WTC11 (cell line): ENCODE measurements at regions not wholly inside any gene's neighbourhood (a gene's known extent, or its start where the extent isn't known, plus 50 kb on each side); places are given as distances from the start of the nearest gene placed in this dataset.

Experiments used
- ATAC-seq: fragments of 200-7000 bp; cut with Tn5 transposase; 2 replicates; pipeline ENCODE4 v1.10.0; 2021; ENCODE audit warnings: mild to moderate bottlenecking, moderate library complexity
- CTCF ChIA-PET: fragments of 300-600 bp; sonication (Branson Sonifier 250); formaldehyde crosslinking; loops from one replicate; lab custom pipeline; 2021; ENCODE audit warnings: antibody characterized with exemption; lab: Charles Lee
- POLR2A ChIA-PET: fragments of 350-600 bp; sonication (Branson Sonifier 250); formaldehyde crosslinking; loops from one replicate; lab custom pipeline; 2021; ENCODE audit warnings: antibody characterized with exemption; lab: Charles Lee
- DNase-seq: peaks from one replicate; pipeline ENCODE4 v3.0.0; 2021; ENCODE audit warnings: low spot score
- H3K27ac Mint-ChIP-seq: 2 replicates; pipeline ENCODE4 v1.8.0; 2021; ENCODE audit warnings: mixed read lengths
- H3K27me3 Mint-ChIP-seq: 2 replicates; pipeline ENCODE4 v1.8.0; 2021; ENCODE audit warnings: low read depth, mild to moderate bottlenecking, moderate library complexity, mixed read lengths
- H3K36me3 Mint-ChIP-seq: 2 replicates; pipeline ENCODE4 v1.8.0; 2021; ENCODE audit warnings: mixed read lengths
- H3K4me1 Mint-ChIP-seq: 2 replicates; pipeline ENCODE4 v1.8.0; 2022; ENCODE audit warnings: mixed read lengths
- H3K4me3 Mint-ChIP-seq: 2 replicates; pipeline ENCODE4 v1.8.0; 2021; ENCODE audit warnings: mild to moderate bottlenecking, moderate library complexity, mixed read lengths
- H3K9me3 Mint-ChIP-seq: 2 replicates; pipeline ENCODE4 v1.8.0; 2021; ENCODE audit warnings: mixed read lengths
- AFF4 ChIP-seq: sonication (generic); formaldehyde crosslinking; IDR thresholded peaks from 2 replicates; pipeline ENCODE4 v1.8.1; 2023; ENCODE audit warnings: mild to moderate bottlenecking, missing genetic modification reagents, borderline replicate concordance
- ATF1 ChIP-seq: sonication (generic); formaldehyde crosslinking; IDR thresholded peaks from 2 replicates; pipeline ENCODE4 v1.8.1; 2023; ENCODE audit warnings: mild to moderate bottlenecking, moderate library complexity, missing genetic modification reagents
- CBFB ChIP-seq: sonication (generic); formaldehyde crosslinking; IDR thresholded peaks from 2 replicates; pipeline ENCODE4 v1.8.1; 2022; ENCODE audit warnings: mild to moderate bottlenecking, low read depth, missing genetic modification reagents
- ESRRA ChIP-seq: sonication (generic); formaldehyde crosslinking; IDR thresholded peaks from 2 replicates; pipeline ENCODE4 v1.8.1; 2022; ENCODE audit warnings: mild to moderate bottlenecking, missing genetic modification reagents, borderline replicate concordance
- GABPB1 ChIP-seq: sonication (generic); formaldehyde crosslinking; IDR thresholded peaks from 2 replicates; pipeline ENCODE4 v1.8.1; 2023; ENCODE audit warnings: mild to moderate bottlenecking, missing genetic modification reagents
- GRHL2 ChIP-seq: fragments of 250-450 bp; sonication (Bioruptor Pico); IDR thresholded peaks from 2 replicates; pipeline ENCODE4 v1.8.0; 2022; ENCODE audit warnings: mild to moderate bottlenecking, moderate library complexity; ENCODE audit not compliant: insufficient replicate concordance, severe bottlenecking
- GTF2I ChIP-seq: fragments of 250-450 bp; sonication (Bioruptor Pico); conservative IDR thresholded peaks from 2 replicates; pipeline ENCODE4 v1.4.0; 2021; ENCODE audit warnings: mild to moderate bottlenecking
- HMGXB4 ChIP-seq: sonication (generic); formaldehyde crosslinking; IDR thresholded peaks from 2 replicates; pipeline ENCODE4 v1.8.1; 2023; ENCODE audit warnings: mild to moderate bottlenecking, moderate library complexity, missing genetic modification reagents
- JAZF1 ChIP-seq: fragments of 250-450 bp; sonication (Bioruptor Pico); IDR thresholded peaks from 2 replicates; pipeline ENCODE4 v1.9.0; 2021; ENCODE audit warnings: moderate library complexity, mild to moderate bottlenecking, inconsistent platforms
- MXD4 ChIP-seq: fragments of 250-450 bp; sonication (Bioruptor Pico); IDR thresholded peaks from 2 replicates; pipeline ENCODE4 v1.8.0; 2021; ENCODE audit warnings: mild to moderate bottlenecking, moderate library complexity, borderline replicate concordance
- NFE2L1 ChIP-seq: sonication (generic); formaldehyde crosslinking; IDR thresholded peaks from 2 replicates; pipeline ENCODE4 v1.8.1; 2023; ENCODE audit warnings: missing genetic modification reagents
- NR2C2 ChIP-seq: sonication (generic); formaldehyde crosslinking; IDR thresholded peaks from 2 replicates; pipeline ENCODE4 v1.8.0; 2022; ENCODE audit warnings: mild to moderate bottlenecking, missing genetic modification reagents
- PRRX2 ChIP-seq: fragments of 250-450 bp; sonication (Bioruptor Pico); IDR thresholded peaks from 2 replicates; pipeline ENCODE4 v1.8.0; 2021; ENCODE audit warnings: mild to moderate bottlenecking
- RELA ChIP-seq: sonication (generic); formaldehyde crosslinking; IDR thresholded peaks from 2 replicates; pipeline ENCODE4 v1.8.1; 2022; ENCODE audit warnings: missing genetic modification reagents, mild to moderate bottlenecking, borderline replicate concordance
- RORB ChIP-seq: fragments of 250-450 bp; sonication (Bioruptor Pico); IDR thresholded peaks from 2 replicates; pipeline ENCODE4 v1.9.0; 2021; ENCODE audit warnings: mild to moderate bottlenecking
- SMAD3 ChIP-seq: sonication (generic); formaldehyde crosslinking; IDR thresholded peaks from 2 replicates; pipeline ENCODE4 v1.8.0; 2022; ENCODE audit warnings: missing genetic modification reagents, mild to moderate bottlenecking, borderline replicate concordance
- TCF7 ChIP-seq: sonication (generic); formaldehyde crosslinking; IDR thresholded peaks from 2 replicates; pipeline ENCODE4 v1.8.0; 2022; ENCODE audit warnings: mild to moderate bottlenecking, low read depth, missing genetic modification reagents, moderate library complexity
- TEAD4 ChIP-seq: sonication (generic); formaldehyde crosslinking; IDR thresholded peaks from 2 replicates; pipeline ENCODE4 v1.8.0; 2022; ENCODE audit warnings: mild to moderate bottlenecking, missing genetic modification reagents
- TP53 ChIP-seq: sonication (generic); formaldehyde crosslinking; IDR thresholded peaks from 2 replicates; pipeline ENCODE4 v1.8.1; 2023; ENCODE audit warnings: mild to moderate bottlenecking, missing genetic modification reagents
- ZMAT4 ChIP-seq: fragments of 250-450 bp; sonication (Bioruptor Pico); IDR thresholded peaks from 2 replicates; pipeline ENCODE4 v1.9.0; 2021; ENCODE audit warnings: mild to moderate bottlenecking
- TF ChIP-seq, protein P1 (sequence below): fragments of 250-450 bp; sonication (Bioruptor Pico); IDR thresholded peaks from 2 replicates; pipeline ENCODE4 v2.1.2; 2022; ENCODE audit warnings: mild to moderate bottlenecking, moderate library complexity
- TF ChIP-seq, protein P2 (sequence below): sonication (generic); formaldehyde crosslinking; IDR thresholded peaks from 2 replicates; pipeline ENCODE4 v1.8.1; 2022; ENCODE audit warnings: mild to moderate bottlenecking, missing genetic modification reagents, moderate library complexity, borderline replicate concordance

GRCh38 chr11:42077794-42078193, 618.3 kb upstream of the LRRC4C start (continued):
- TF ChIP-seq HMGXB4 (CRISPR knock-in tag) (no peak), AFF4 (CRISPR knock-in tag) (no peak), ATF1 (CRISPR knock-in tag) (no peak), GABPB1 (CRISPR knock-in tag) (no peak), TEAD4 (CRISPR knock-in tag) (no peak), CBFB (CRISPR knock-in tag) (no peak)
- TF ChIP-seq, protein P1, sequence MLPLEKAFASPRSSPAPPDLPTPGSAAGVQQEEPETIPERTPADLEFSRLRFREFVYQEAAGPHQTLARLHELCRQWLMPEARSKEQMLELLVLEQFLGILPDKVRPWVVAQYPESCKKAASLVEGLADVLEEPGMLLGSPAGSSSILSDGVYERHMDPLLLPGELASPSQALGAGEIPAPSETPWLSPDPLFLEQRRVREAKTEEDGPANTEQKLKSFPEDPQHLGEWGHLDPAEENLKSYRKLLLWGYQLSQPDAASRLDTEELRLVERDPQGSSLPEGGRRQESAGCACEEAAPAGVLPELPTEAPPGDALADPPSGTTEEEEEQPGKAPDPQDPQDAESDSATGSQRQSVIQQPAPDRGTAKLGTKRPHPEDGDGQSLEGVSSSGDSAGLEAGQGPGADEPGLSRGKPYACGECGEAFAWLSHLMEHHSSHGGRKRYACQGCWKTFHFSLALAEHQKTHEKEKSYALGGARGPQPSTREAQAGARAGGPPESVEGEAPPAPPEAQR (CRISPR knock-in tag), result no peak

DNA sequence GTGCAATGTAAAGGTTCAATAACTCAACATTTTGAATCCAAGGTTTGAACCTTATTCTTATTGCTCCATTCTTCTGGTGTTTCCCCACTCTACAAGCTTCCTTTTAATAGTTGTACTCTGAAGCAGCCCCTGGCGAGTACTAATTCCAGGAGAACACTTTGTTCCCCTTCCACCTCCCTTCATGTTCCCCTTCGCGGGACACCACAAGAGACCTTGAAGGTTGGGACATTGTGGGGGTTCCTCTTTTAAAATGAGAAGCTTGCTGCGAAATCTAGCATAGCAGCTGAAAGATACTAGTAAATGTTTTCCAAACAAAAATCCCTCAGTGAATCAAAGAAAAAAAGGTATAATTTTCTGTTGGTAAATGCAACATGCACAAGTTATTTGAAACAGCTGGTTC, 626.3 kb upstream of the LRRC4C start:
- ATAC-seq (no peak), DNase-seq (no peak)
- Mint-ChIP-seq H3K27ac (no peak overlapping the region), H3K27me3 (no peaks in the 10 kb centered on the region; the same call in 1 of the 2 replicates), H3K4me1 (0 out of 2 replicates have a peak, but pooled peaks cover 2% of the 10 kb centered on the region), H3K4me3 (no peak overlapping the region), H3K36me3 (no peaks in the 10 kb centered on the region), H3K9me3 (no peaks in the 10 kb centered on the region)
- CTCF ChIA-PET, result no interaction called here
- no peak for TF ChIP-seq TCF7
- no peak for TF ChIP-seq JAZF1 (CRISPR knock-in tag)
- TF ChIP-seq, protein P2, sequence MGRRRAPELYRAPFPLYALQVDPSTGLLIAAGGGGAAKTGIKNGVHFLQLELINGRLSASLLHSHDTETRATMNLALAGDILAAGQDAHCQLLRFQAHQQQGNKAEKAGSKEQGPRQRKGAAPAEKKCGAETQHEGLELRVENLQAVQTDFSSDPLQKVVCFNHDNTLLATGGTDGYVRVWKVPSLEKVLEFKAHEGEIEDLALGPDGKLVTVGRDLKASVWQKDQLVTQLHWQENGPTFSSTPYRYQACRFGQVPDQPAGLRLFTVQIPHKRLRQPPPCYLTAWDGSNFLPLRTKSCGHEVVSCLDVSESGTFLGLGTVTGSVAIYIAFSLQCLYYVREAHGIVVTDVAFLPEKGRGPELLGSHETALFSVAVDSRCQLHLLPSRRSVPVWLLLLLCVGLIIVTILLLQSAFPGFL, result no peak
- no peak for TF ChIP-seq ESRRA (CRISPR knock-in tag)
- no peak for TF ChIP-seq GRHL2 (CRISPR knock-in tag)
- no peak for TF ChIP-seq SMAD3 (CRISPR knock-in tag)
- no peak for TF ChIP-seq ZMAT4 (CRISPR knock-in tag)
- TF ChIP-seq PRRX2, result no peak
- TF ChIP-seq GTF2I (CRISPR knock-in tag), result no peak
- no peak for TF ChIP-seq NR2C2 (CRISPR knock-in tag)
- TF ChIP-seq RORB, result no peak
- TF ChIP-seq MXD4 (CRISPR knock-in tag), result no peak
- no peak for TF ChIP-seq NFE2L1
- no peak for TF ChIP-seq RELA (CRISPR knock-in tag)
- TF ChIP-seq TP53, result no peak
- POLR2A ChIA-PET, result no interaction called here
